Ascending aorta (tissue), 2 donors: ENCODE measurements at regions not wholly inside any gene's neighbourhood (a gene's known extent, or its start where the extent isn't known, plus 50 kb on each side); places are given as distances from the start of the nearest gene placed in this dataset.

Experiments used
- DNase-seq, 2 donors: peaks; one replicate each; pipeline ENCODE4 v3.0.0-alpha.2; 2019; ENCODE audit warnings: low spot score in 2 of 2
- H3K27ac ChIP-seq, 2 donors: fragments of 200-600 bp; sonication (generic); one replicate each; pipeline ENCODE4 v1.5.1; 2016 to 2017; ENCODE audit warnings: mild to moderate bottlenecking in 1 of 2
- H3K27me3 ChIP-seq: fragments of 200-600 bp; sonication (generic); one replicate; pipeline ENCODE4 v1.5.1; 2017
- H3K36me3 ChIP-seq, 2 donors: fragments of 200-600 bp; sonication (generic); one replicate each; pipeline ENCODE4 v1.5.1; 2016
- H3K4me1 ChIP-seq, 2 donors: fragments of 200-600 bp; sonication (generic); one replicate each; pipeline ENCODE4 v1.5.1; 2016 to 2017; ENCODE audit warnings: mild to moderate bottlenecking in 1 of 2
- H3K4me3 ChIP-seq, 2 donors: fragments of 200-600 bp; sonication (generic); one replicate each; pipeline ENCODE4 v1.5.1; 2016 to 2017; ENCODE audit warnings: mild to moderate bottlenecking in 1 of 2
- H3K9me3 ChIP-seq, 2 donors: fragments of 200-600 bp; sonication (generic); one replicate each; pipeline ENCODE4 v1.5.1; 2016
- CTCF ChIP-seq, 3 experiments: fragments of 200-600 bp in 2 of 3; fragments of 450-650 bp in 1 of 3; sonication (generic) in 2 of 3; IDR thresholded peaks; one replicate each; pipeline ENCODE4 v1.5.1; 2016 to 2019; ENCODE audit warnings: antibody characterized with exemption in 3 of 3, mild to moderate bottlenecking in 1 of 3, moderate library complexity in 1 of 3
- intact Hi-C: fragments of 100-400 bp; cut with DNase I; formaldehyde crosslinking; loops from one replicate; pipeline ENCODE4 v1.15.1; 2023

- Histone ChIP-seq H3K36me3 (no peaks in the 10 kb centered on the region), H3K27ac (no peak overlapping the region), H3K4me1 (no peaks in the 10 kb centered on the region), H3K9me3 (no peaks in the 10 kb centered on the region), H3K4me3 (no peak overlapping the region), H3K27me3 (no peaks in the 10 kb centered on the region)
- DNase-seq = no peak
- intact Hi-C loops = no loop called here
- TF ChIP-seq CTCF (IDR thresholded peaks at IDR 0.05) = no peak
These were observed 1807.0 kb downstream of the SUCLG1 start for GRCh38 chr2:82652117-82652516.

GRCh38 chr2:82650038-82650437 is 1809.0 kb downstream of the SUCLG1 start:
- no peaks in the 10 kb centered on the region for H3K4me1 ChIP-seq
- intact Hi-C loops = no loop called here
- no peaks in the 10 kb centered on the region for H3K9me3 ChIP-seq
- H3K4me3 ChIP-seq = no peak overlapping the region
- DNase-seq = no peak
- H3K27ac ChIP-seq = no peak overlapping the region
- H3K27me3 ChIP-seq = no peaks in the 10 kb centered on the region
- no peak for TF ChIP-seq CTCF (IDR thresholded peaks at IDR 0.05)
- no peaks in the 10 kb centered on the region for H3K36me3 ChIP-seq

- intact Hi-C loops = no loop called here
- DNase-seq = no peak
- Histone ChIP-seq H3K4me1 (no peaks in the 10 kb centered on the region), H3K4me3 (no peak overlapping the region), H3K36me3 (no peaks in the 10 kb centered on the region), H3K27ac (no peak overlapping the region), H3K27me3 (no peaks in the 10 kb centered on the region), H3K9me3 (no peaks in the 10 kb centered on the region)
- TF ChIP-seq CTCF (IDR thresholded peaks at IDR 0.05) = no peak
These were observed 1817.4 kb downstream of the SUCLG1 start for GRCh38 chr2:82641598-82642180.

GRCh38 chr2:82636402-82637020 is 1822.6 kb downstream of the SUCLG1 start:
- no peaks in the 10 kb centered on the region for H3K9me3 ChIP-seq
- no peak overlapping the region for H3K27ac ChIP-seq
- H3K4me3 ChIP-seq = no peak overlapping the region
- no peak for DNase-seq
- intact Hi-C loops = no loop called here
- TF ChIP-seq CTCF (IDR thresholded peaks at IDR 0.05) = no peak
- no peaks in the 10 kb centered on the region for H3K27me3 ChIP-seq
- H3K36me3 ChIP-seq = no peaks in the 10 kb centered on the region
- H3K4me1 ChIP-seq = no peaks in the 10 kb centered on the region

- Histone ChIP-seq H3K27ac (no peak overlapping the region), H3K27me3 (no peaks in the 10 kb centered on the region), H3K9me3 (no peaks in the 10 kb centered on the region), H3K36me3 (no peaks in the 10 kb centered on the region), H3K4me1 (no peaks in the 10 kb centered on the region), H3K4me3 (no peak overlapping the region)
- intact Hi-C loops = no loop called here
- no peak for DNase-seq
- no peak for TF ChIP-seq CTCF (IDR thresholded peaks at IDR 0.05)
These were observed 1860.1 kb downstream of the SUCLG1 start for GRCh38 chr2:82599021-82599420.
